ENCODE measurements at regions not wholly inside any gene's neighbourhood (a gene's known extent, or its start where the extent isn't known, plus 50 kb on each side); places are given as distances from the start of the nearest gene placed in this dataset.

DNA sequence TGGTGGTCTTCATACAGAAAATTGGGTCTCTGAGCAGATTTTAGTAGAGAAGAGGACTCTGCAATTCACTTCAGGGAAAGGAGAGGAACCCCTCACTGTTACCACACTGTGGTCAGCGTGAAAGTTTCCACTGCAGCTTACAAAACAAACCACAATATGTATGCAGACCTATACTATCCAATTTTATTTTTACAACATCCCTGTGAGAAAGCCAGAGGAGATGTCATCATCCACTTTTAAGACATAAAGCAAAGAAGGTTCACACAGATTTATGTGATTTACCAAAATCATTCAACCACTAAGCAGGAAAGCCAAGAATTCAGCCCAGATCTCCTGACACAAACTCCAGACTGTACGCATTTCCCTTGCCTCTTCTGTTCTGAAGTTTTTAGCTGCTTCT lies 442.4 kb downstream of the FRK start:
- intact Hi-C loops (cut with micrococcal nuclease; ENCODE audit: unreplicated experiment), result no loop called here
- Mint-ChIP-seq H3K36me3 (ENCODE audit: insufficient read depth, unreplicated experiment) (no peaks in the 10 kb centered on the region), H3K4me3 (ENCODE audit: low read depth, unreplicated experiment) (no peak overlapping the region), H3K4me1 (ENCODE audit: low read depth, unreplicated experiment) (no peaks in the 10 kb centered on the region), H3K9me3 (ENCODE audit: low read depth, unreplicated experiment) (no peaks in the 10 kb centered on the region), H3K27ac (ENCODE audit: unreplicated experiment) (no peak overlapping the region), H3K27me3 (ENCODE audit: unreplicated experiment) (no peaks in the 10 kb centered on the region)
- no peak for DNase-seq
- no TSS peak for BruUV-seq (replicated peaks)
- CTCF ChIA-PET, result no interaction called here
- TF ChIP-seq, protein P1, sequence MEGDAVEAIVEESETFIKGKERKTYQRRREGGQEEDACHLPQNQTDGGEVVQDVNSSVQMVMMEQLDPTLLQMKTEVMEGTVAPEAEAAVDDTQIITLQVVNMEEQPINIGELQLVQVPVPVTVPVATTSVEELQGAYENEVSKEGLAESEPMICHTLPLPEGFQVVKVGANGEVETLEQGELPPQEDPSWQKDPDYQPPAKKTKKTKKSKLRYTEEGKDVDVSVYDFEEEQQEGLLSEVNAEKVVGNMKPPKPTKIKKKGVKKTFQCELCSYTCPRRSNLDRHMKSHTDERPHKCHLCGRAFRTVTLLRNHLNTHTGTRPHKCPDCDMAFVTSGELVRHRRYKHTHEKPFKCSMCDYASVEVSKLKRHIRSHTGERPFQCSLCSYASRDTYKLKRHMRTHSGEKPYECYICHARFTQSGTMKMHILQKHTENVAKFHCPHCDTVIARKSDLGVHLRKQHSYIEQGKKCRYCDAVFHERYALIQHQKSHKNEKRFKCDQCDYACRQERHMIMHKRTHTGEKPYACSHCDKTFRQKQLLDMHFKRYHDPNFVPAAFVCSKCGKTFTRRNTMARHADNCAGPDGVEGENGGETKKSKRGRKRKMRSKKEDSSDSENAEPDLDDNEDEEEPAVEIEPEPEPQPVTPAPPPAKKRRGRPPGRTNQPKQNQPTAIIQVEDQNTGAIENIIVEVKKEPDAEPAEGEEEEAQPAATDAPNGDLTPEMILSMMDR (IDR thresholded peaks at IDR 0.05; ENCODE audit: unreplicated experiment), result no peak

DNA sequence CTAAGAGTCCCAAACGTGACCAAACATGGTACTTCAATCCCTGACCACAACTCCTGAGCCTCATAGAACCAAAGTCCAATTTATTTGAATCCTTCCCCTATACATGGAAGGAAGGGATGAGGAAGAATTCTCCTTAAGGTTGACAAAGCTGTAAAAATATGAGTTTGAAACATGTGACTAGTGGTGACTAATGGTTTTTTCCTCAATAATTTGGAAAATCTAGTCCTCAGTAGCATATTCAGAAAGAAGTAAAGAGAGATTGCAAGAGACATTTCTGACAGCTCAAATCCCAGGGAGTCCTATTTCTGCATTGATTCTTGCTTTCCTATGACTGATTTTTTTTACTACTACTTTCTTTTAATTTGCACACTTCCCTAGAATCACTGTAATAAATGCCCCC lies 443.7 kb downstream of the FRK start:
- intact Hi-C loops (cut with micrococcal nuclease; ENCODE audit: unreplicated experiment), result no loop called here
- DNase-seq, result no peak
- TF ChIP-seq, protein P1 (IDR thresholded peaks at IDR 0.05; ENCODE audit: unreplicated experiment), result no peak
- no peaks in the 10 kb centered on the region for H3K9me3 Mint-ChIP-seq (ENCODE audit: low read depth, unreplicated experiment)
- no TSS peak for BruUV-seq (replicated peaks)
- no peak overlapping the region for H3K27ac Mint-ChIP-seq (ENCODE audit: unreplicated experiment)
- H3K27me3 Mint-ChIP-seq (ENCODE audit: unreplicated experiment), result no peaks in the 10 kb centered on the region
- CTCF ChIA-PET, result interaction anchor here (0.7 to 1.4 kb wide), 3 partner anchors 63 to 282 kb away, joined by 3 to 4 read pairs (median 3); no protein-coding TSS in a partner anchor
- H3K4me1 Mint-ChIP-seq (ENCODE audit: low read depth, unreplicated experiment), result no peaks in the 10 kb centered on the region
- H3K36me3 Mint-ChIP-seq (ENCODE audit: insufficient read depth, unreplicated experiment), result no peaks in the 10 kb centered on the region
- H3K4me3 Mint-ChIP-seq (ENCODE audit: low read depth, unreplicated experiment), result no peak overlapping the region

DNA sequence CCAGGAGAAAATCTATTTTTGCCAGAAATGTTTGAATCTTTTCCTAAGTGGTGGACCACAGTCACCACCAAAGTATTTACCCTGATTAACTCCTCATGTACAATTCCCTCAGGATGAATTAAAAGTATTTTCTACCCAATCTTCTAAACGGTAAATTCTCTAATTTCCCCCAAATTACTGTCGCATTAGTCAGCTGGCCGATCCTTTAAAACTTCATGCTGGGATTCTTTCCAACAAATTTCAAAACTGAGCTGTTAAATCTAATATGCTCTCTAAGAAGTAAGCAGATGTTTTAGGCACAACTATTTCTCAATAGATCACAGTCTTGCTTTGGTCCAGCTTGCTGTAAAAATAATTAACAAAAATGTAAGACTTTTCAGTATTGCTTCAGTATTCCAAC lies 447.2 kb downstream of the FRK start:
- Mint-ChIP-seq H3K27me3 (ENCODE audit: unreplicated experiment) (no peaks in the 10 kb centered on the region), H3K4me3 (ENCODE audit: low read depth, unreplicated experiment) (no peak overlapping the region), H3K4me1 (ENCODE audit: low read depth, unreplicated experiment) (no peaks in the 10 kb centered on the region), H3K27ac (ENCODE audit: unreplicated experiment) (no peak overlapping the region), H3K9me3 (ENCODE audit: low read depth, unreplicated experiment) (no peaks in the 10 kb centered on the region), H3K36me3 (ENCODE audit: insufficient read depth, unreplicated experiment) (no peaks in the 10 kb centered on the region)
- intact Hi-C loops (cut with micrococcal nuclease; ENCODE audit: unreplicated experiment), result no loop called here
- TF ChIP-seq, protein P1 (IDR thresholded peaks at IDR 0.05; ENCODE audit: unreplicated experiment), result no peak
- no TSS peak for BruUV-seq (replicated peaks)
- CTCF ChIA-PET, result no interaction called here
- no peak for DNase-seq

DNA sequence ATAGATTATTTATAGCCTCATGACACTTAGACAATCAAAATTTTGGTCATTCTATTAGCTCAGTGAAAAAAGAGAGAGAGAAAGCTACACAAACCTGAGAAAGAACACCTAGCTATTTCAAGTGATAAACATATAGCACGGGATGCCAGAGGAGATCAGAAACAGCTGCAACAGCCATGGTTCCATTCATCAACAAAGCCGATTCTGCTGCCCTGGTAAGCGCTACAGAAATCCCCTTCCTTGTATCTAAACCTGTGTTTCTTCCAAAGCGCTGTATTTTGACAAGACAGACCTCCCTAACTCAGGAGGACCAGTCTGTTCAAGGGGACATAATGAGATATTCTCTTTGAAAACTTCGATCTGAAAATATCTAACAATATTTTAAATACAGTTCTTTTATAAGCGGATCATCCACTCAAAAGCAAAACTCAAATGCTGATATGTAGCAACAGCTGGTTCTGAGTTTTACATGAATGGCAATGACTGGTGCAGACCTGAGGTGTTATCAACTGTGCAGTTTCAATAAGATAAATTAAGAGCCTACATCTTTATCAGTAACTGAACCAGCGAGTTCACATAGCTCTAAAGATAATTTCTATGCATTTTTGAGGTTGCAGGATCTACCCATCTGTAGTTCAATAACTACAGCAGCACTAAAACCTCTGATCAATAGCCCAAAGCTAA lies 447.8 kb downstream of the FRK start:
- Mint-ChIP-seq H3K27me3 (ENCODE audit: unreplicated experiment) (no peaks in the 10 kb centered on the region), H3K4me1 (ENCODE audit: low read depth, unreplicated experiment) (no peaks in the 10 kb centered on the region), H3K36me3 (ENCODE audit: insufficient read depth, unreplicated experiment) (no peaks in the 10 kb centered on the region), H3K9me3 (ENCODE audit: low read depth, unreplicated experiment) (no peaks in the 10 kb centered on the region), H3K4me3 (ENCODE audit: low read depth, unreplicated experiment) (no peak overlapping the region), H3K27ac (ENCODE audit: unreplicated experiment) (no peak overlapping the region)
- TF ChIP-seq, protein P1 (IDR thresholded peaks at IDR 0.05; ENCODE audit: unreplicated experiment), result no peak
- no peak for DNase-seq
- CTCF ChIA-PET, result no interaction called here
- BruUV-seq (replicated peaks), result no TSS peak
- intact Hi-C loops (cut with micrococcal nuclease; ENCODE audit: unreplicated experiment), result no loop called here

Measured in Calu3 (cell line).